HCT116 (cell line): ENCODE measurements at regions not wholly inside any gene's neighbourhood (a gene's known extent, or its start where the extent isn't known, plus 50 kb on each side); places are given as distances from the start of the nearest gene placed in this dataset.

Experiments used
- ATAC-seq: fragments of 200-7000 bp; cut with Tn5 transposase; 2 replicates; pipeline ENCODE4 v1.9.1; 2020; ENCODE audit warnings: mild to moderate bottlenecking, moderate library complexity
- BruUV-seq: library from RNA; stranded (reverse); fragments of 400-500 nt; replicated peaks from 2 replicates; lab custom pipeline; 2021; lab: Mats Ljungman, UMichigan
- CTCF ChIA-PET: fragments of 300-600 bp; sonication (Branson Sonifier 250); formaldehyde crosslinking; loops from one replicate; lab custom pipeline; 2021; ENCODE audit warnings: antibody characterized with exemption; lab: Charles Lee
- POLR2A ChIA-PET: fragments of 300-600, 350-600 bp; sonication (Branson Sonifier 250); formaldehyde crosslinking; loops from one replicate; lab custom pipeline; 2021; ENCODE audit warnings: antibody characterized with exemption; lab: Charles Lee
- RAD21 ChIA-PET, 2 experiments: fragments of 300-600 bp; sonication (Branson Sonifier 250); formaldehyde crosslinking; loops; one replicate each; lab custom pipeline; 2023; ENCODE audit warnings: low total read pairs in 2 of 2; ENCODE audit not compliant: uncharacterized antibody in 2 of 2, unreplicated experiment in 2 of 2, low non-redundant PET in 1 of 2; lab: Charles Lee
- DNase-seq: peaks from one replicate; pipeline ENCODE4 v3.0.0-alpha.2; 2010; ENCODE audit warnings: low read depth, low spot score
- H2AFZ ChIP-seq: fragments of 200-600 bp; shearing (Covaris generic), sonication (generic); 2 replicates; pipeline ENCODE4 v1.6.1; 2017; ENCODE audit warnings: low read depth, mixed run types, mixed read lengths, antibody characterized with exemption, low read length; ENCODE audit not compliant: poor library complexity, severe bottlenecking
- H3K27ac ChIP-seq: 2 replicates; pipeline ENCODE4 v1.5.1; 2012; ENCODE audit warnings: low read depth, low read length
- H3K27me3 ChIP-seq: fragments of 200-600 bp; sonication (generic); 2 replicates; pipeline ENCODE4 v1.6.1; 2016; ENCODE audit warnings: mixed run types, low read length, mixed read lengths; ENCODE audit not compliant: insufficient read depth
- H3K36me3 ChIP-seq, 2 experiments: fragments of 200-500 bp in 1 of 2; fragments of 200-600 bp in 1 of 2; sonication (Bioruptor generic) in 1 of 2; sonication (generic) in 1 of 2; 2 replicates each; pipeline versions ENCODE4 v1.5.1 to v1.6.1; 2014 to 2016; ENCODE audit warnings: low read length in 2 of 2, inconsistent platforms in 1 of 2, mixed read lengths in 1 of 2, mixed run types in 1 of 2; ENCODE audit not compliant: insufficient read depth in 2 of 2, control insufficient read depth in 1 of 2
- H3K4me1 ChIP-seq, 2 experiments: fragments of 200-600 bp in 1 of 2; sonication (generic) in 1 of 2; 2 replicates each; pipeline versions ENCODE4 v1.5.1 to v1.6.1; 2012 to 2017; ENCODE audit warnings: low read length in 2 of 2, inconsistent platforms in 1 of 2, mild to moderate bottlenecking in 1 of 2, mixed read lengths in 1 of 2, mixed run types in 1 of 2, moderate library complexity in 1 of 2; ENCODE audit not compliant: insufficient read depth in 2 of 2, control insufficient read depth in 1 of 2
- H3K4me2 ChIP-seq: fragments of 200-600 bp; sonication (generic); 2 replicates; pipeline ENCODE4 v1.6.1; 2017; ENCODE audit warnings: mixed run types, low read length, mixed read lengths
- H3K4me3 ChIP-seq, 2 experiments: fragments of 200-600 bp in 1 of 2; sonication (generic) in 1 of 2; replicated peaks in 1 of 2; 2 replicates each; pipeline ENCODE4 v1.5.1; 2011 to 2016; ENCODE audit warnings: low read length in 2 of 2, control low read depth in 1 of 2, low read depth in 1 of 2, mild to moderate bottlenecking in 1 of 2, mixed read lengths in 1 of 2, mixed run types in 1 of 2
- H3K79me2 ChIP-seq: fragments of 200-600 bp; sonication (generic); 2 replicates; pipeline ENCODE4 v1.6.1; 2017; ENCODE audit warnings: mild to moderate bottlenecking, mixed run types, low read length, moderate library complexity, mixed read lengths; ENCODE audit not compliant: insufficient read depth
- H3K9ac ChIP-seq: fragments of 200-600 bp; sonication (generic); 2 replicates; pipeline ENCODE4 v1.6.1; 2016; ENCODE audit warnings: low read length, mixed read lengths
- H3K9me2 ChIP-seq: fragments of 200-600 bp; sonication (generic), shearing (Covaris generic); 2 replicates; pipeline ENCODE4 v1.6.1; 2017; ENCODE audit warnings: mixed run types, mild to moderate bottlenecking, moderate library complexity; ENCODE audit not compliant: insufficient read depth
- H3K9me3 ChIP-seq, 2 experiments: fragments of 200-500 bp in 1 of 2; fragments of 200-600 bp in 1 of 2; sonication (Bioruptor generic) in 1 of 2; sonication (generic) in 1 of 2; 2 replicates each; pipeline ENCODE4 v1.6.1; 2014 to 2017; ENCODE audit warnings: low read length in 2 of 2, mixed read lengths in 2 of 2, inconsistent platforms in 1 of 2, low read depth in 1 of 2, mild to moderate bottlenecking in 1 of 2, mixed run types in 1 of 2, moderate library complexity in 1 of 2; ENCODE audit not compliant: control insufficient read depth in 1 of 2, insufficient read depth in 1 of 2
- H4K20me1 ChIP-seq: fragments of 200-600 bp; sonication (generic), shearing (Covaris generic); 2 replicates; pipeline ENCODE4 v1.6.1; 2017; ENCODE audit warnings: mixed run types, mild to moderate bottlenecking, moderate library complexity; ENCODE audit not compliant: insufficient read depth
- CBX3 ChIP-seq: IDR thresholded peaks from 2 replicates; pipeline ENCODE4 v1.6.1; 2012; ENCODE audit warnings: low read depth
- EGR1 ChIP-seq: IDR thresholded peaks from 2 replicates; pipeline ENCODE4 v1.6.1; 2012; ENCODE audit warnings: low read depth
- ELF1 ChIP-seq: IDR thresholded peaks from 2 replicates; pipeline ENCODE4 v1.6.1; 2012; ENCODE audit warnings: low read depth, borderline replicate concordance
- FOSL1 ChIP-seq: IDR thresholded peaks from 2 replicates; pipeline ENCODE4 v1.6.1; 2012; ENCODE audit warnings: low read depth
- JUND ChIP-seq: IDR thresholded peaks from 2 replicates; pipeline ENCODE4 v1.6.1; 2012
- MAX ChIP-seq: IDR thresholded peaks from 2 replicates; pipeline ENCODE4 v1.6.1; 2012
- POLR2A ChIP-seq: IDR thresholded peaks from 2 replicates; pipeline ENCODE4 v1.7.0; 2011; ENCODE audit warnings: borderline replicate concordance; ENCODE audit not compliant: insufficient read depth, insufficient read length; ENCODE audit errors: extremely low read depth
- POLR2AphosphoS5 ChIP-seq: IDR thresholded peaks from 2 replicates; pipeline ENCODE4 v1.6.1; 2011; ENCODE audit warnings: mild to moderate bottlenecking, low read depth, low read length, moderate library complexity
- RAD21 ChIP-seq: IDR thresholded peaks from 2 replicates; pipeline ENCODE4 v1.6.1; 2012; ENCODE audit warnings: low read depth, mild to moderate bottlenecking
- REST ChIP-seq: IDR thresholded peaks from 2 replicates; pipeline ENCODE4 v1.6.1; 2012; ENCODE audit warnings: low read depth
- SRF ChIP-seq: IDR thresholded peaks from 2 replicates; pipeline ENCODE4 v1.6.1; 2012; ENCODE audit warnings: low read depth
- YY1 ChIP-seq: IDR thresholded peaks from 2 replicates; pipeline ENCODE4 v1.6.1; 2011; ENCODE audit warnings: low read length, low read depth, moderate library complexity, mild to moderate bottlenecking; ENCODE audit not compliant: insufficient replicate concordance; ENCODE audit errors: extremely low read depth
- ZFX ChIP-seq: fragments of 450-650 bp; IDR thresholded peaks from 2 replicates; pipeline ENCODE4 v1.6.1; 2017
- ZNF274 ChIP-seq: fragments of 200-500 bp; sonication (Bioruptor generic); IDR thresholded peaks from 2 replicates; pipeline ENCODE4 v1.6.1; 2014; ENCODE audit warnings: mild to moderate bottlenecking, low read depth, low read length, inconsistent platforms
- intact Hi-C: fragments of 100-400 bp; cut with micrococcal nuclease; formaldehyde crosslinking; loops from 2 replicates; pipeline ENCODE4 v1.10.0; 2022
- TF ChIP-seq, protein P1 (sequence below): IDR thresholded peaks from 2 replicates; pipeline ENCODE4 v1.6.1; 2012
- TF ChIP-seq, protein P2 (sequence below), 3 experiments: fragments of 200-600 bp in 1 of 3; sonication (generic) in 1 of 3; IDR thresholded peaks in 2 of 3; conservative IDR thresholded peaks in 1 of 3; 2 replicates each; pipeline ENCODE4 v1.5.1; 2012 to 2017; ENCODE audit warnings: low read depth in 2 of 3, low read length in 2 of 3, antibody characterized with exemption in 1 of 3, borderline replicate concordance in 1 of 3, control low read depth in 1 of 3, mild to moderate bottlenecking in 1 of 3, mixed read lengths in 1 of 3, mixed run types in 1 of 3, moderate library complexity in 1 of 3; ENCODE audit not compliant: insufficient read depth in 1 of 3

GRCh38 chr10:130739016-130739756, 572.3 kb downstream of the TCERG1L start (continued):
- TF ChIP-seq REST = no peak
- TF ChIP-seq, protein P1, sequence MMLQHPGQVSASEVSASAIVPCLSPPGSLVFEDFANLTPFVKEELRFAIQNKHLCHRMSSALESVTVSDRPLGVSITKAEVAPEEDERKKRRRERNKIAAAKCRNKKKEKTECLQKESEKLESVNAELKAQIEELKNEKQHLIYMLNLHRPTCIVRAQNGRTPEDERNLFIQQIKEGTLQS = no peak
- no peak for TF ChIP-seq POLR2A
- no peak for TF ChIP-seq EGR1
- TF ChIP-seq YY1 = no peak
- no peak for TF ChIP-seq POLR2AphosphoS5
- TF ChIP-seq CBX3 = no peak
- TF ChIP-seq SRF = no peak
- no peak for TF ChIP-seq JUND
- no peak for TF ChIP-seq ELF1

DNA sequence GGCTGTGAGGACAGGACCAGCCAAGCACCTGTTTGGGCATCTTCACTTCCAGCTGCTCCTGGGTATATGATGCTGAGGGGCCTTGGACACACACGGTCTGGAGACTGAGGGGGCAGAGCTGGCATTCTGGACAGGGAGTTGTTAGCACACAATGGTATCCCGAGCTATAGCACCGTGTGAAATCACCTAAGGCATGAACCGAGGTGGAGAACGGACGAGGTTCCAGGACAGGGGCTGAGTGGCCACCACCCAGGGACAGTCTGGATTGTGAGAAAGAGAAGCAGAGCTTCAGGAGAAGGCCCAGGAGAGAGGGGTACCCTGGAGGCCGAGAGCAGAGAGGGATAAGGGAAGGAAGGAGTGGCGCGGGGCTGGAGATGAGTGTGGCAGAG, 571.8 kb downstream of the TCERG1L start:
- DNase-seq = no peak
- ChIA-PET POLR2A (no interaction called here), CTCF (no interaction called here), RAD21 (no interaction called here)
- H3K4me2 ChIP-seq = no peak overlapping the region
- TF ChIP-seq, protein P2, sequence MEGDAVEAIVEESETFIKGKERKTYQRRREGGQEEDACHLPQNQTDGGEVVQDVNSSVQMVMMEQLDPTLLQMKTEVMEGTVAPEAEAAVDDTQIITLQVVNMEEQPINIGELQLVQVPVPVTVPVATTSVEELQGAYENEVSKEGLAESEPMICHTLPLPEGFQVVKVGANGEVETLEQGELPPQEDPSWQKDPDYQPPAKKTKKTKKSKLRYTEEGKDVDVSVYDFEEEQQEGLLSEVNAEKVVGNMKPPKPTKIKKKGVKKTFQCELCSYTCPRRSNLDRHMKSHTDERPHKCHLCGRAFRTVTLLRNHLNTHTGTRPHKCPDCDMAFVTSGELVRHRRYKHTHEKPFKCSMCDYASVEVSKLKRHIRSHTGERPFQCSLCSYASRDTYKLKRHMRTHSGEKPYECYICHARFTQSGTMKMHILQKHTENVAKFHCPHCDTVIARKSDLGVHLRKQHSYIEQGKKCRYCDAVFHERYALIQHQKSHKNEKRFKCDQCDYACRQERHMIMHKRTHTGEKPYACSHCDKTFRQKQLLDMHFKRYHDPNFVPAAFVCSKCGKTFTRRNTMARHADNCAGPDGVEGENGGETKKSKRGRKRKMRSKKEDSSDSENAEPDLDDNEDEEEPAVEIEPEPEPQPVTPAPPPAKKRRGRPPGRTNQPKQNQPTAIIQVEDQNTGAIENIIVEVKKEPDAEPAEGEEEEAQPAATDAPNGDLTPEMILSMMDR (IDR thresholded peaks at IDR 0.05 in 2 of 3, conservative IDR thresholded peaks at IDR 0.05 in 1 of 3; ENCODE audit: borderline replicate concordance in 1 of 3, insufficient read depth in 1 of 3, low read depth in 2 of 3, low read length in 2 of 3) = no peak
- no peak for TF ChIP-seq YY1
- no peak for TF ChIP-seq ZNF274
- no peak for TF ChIP-seq POLR2A
- no peak for TF ChIP-seq RAD21
- TF ChIP-seq SRF = no peak
- TF ChIP-seq POLR2AphosphoS5 = no peak
- TF ChIP-seq ZFX = no peak
- TF ChIP-seq FOSL1 = no peak
- TF ChIP-seq MAX = no peak
- H3K27ac ChIP-seq = no peak overlapping the region
- no peaks in the 10 kb centered on the region for H4K20me1 ChIP-seq
- H3K9me3 ChIP-seq = no peaks in the 10 kb centered on the region
- no peaks in the 10 kb centered on the region for H3K36me3 ChIP-seq
- H3K9me2 ChIP-seq = no peaks in the 10 kb centered on the region
- H3K4me1 ChIP-seq = no peaks in the 10 kb centered on the region
- BruUV-seq = no TSS peak
- H3K79me2 ChIP-seq = no peaks in the 10 kb centered on the region
- no peak overlapping the region for H2AFZ ChIP-seq
- no peak for ATAC-seq
- no peak overlapping the region for H3K4me3 ChIP-seq
- intact Hi-C loops = no loop called here
- H3K9ac ChIP-seq = no peak overlapping the region
- no peaks in the 10 kb centered on the region for H3K27me3 ChIP-seq
